ENCODE measurements at regions not wholly inside any gene's neighbourhood (a gene's known extent, or its start where the extent isn't known, plus 50 kb on each side); places are given as distances from the start of the nearest gene placed in this dataset.

DNA sequence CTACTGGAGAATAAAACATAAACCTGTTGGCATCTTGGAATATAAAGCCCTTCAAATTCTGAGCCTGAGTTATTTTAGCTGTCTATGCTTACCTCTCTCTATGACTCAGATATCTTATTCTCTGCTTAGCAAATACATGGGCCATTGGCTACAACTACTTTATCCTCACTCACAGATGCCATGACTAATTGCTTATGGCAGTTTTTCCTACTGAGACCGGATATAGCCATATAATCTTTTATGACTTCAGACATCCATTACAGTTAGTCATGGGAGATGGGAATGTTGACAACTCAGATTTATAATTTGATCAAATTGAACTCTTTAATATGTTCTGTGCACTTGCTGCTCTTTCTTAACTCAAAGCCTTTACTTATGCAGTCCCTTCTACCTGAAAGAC lies 502.4 kb upstream of the ATP2B1 start:
- H3K14ac ChIP-seq (ENCODE audit: insufficient read depth, low read length): no peak overlapping the region
- no peak overlapping the region for H3K27ac ChIP-seq (ENCODE audit: insufficient read length, low read depth, low read length)
- H2BK12ac ChIP-seq (ENCODE audit: insufficient read length, low read depth, low read length): no peak overlapping the region
- no peaks in the 10 kb centered on the region for H3K79me2 ChIP-seq (ENCODE audit: insufficient read depth, low read length)
- H2BK5ac ChIP-seq (ENCODE audit: insufficient read length, low read length): no peak overlapping the region
- no peak overlapping the region for H4K91ac ChIP-seq (ENCODE audit: insufficient read length, low read depth, low read length)
- H3K4me2 ChIP-seq (ENCODE audit: insufficient read depth, insufficient read length, low read length): no peak overlapping the region
- no peak overlapping the region for H4K5ac ChIP-seq (ENCODE audit: insufficient read length, low read depth, low read length)
- Mint-ChIP-seq H3K4me1 (no peaks in the 10 kb centered on the region), H3K9me3 (peaks cover 27 to 31% of the 10 kb centered on the region in 2 experiments), H3K36me3 (ENCODE audit: insufficient read depth in 1 of 3, low read depth in 3 of 3) (peaks cover 15 to 28% (median 23%) of the 10 kb centered on the region in 3 experiments), H3K27me3 (ENCODE audit: low read depth) (no peaks in the 10 kb centered on the region), H3K4me3 (no peak overlapping the region), H3K27ac (no peak overlapping the region)
- H3K23ac ChIP-seq (ENCODE audit: insufficient read length, low read depth, low read length): no peak overlapping the region
- no peak overlapping the region for H2BK20ac ChIP-seq (ENCODE audit: low read depth, low read length, poor library complexity, severe bottlenecking)
- no peaks in the 10 kb centered on the region for H3K4me1 ChIP-seq (ENCODE audit: insufficient read depth, low read length)
- H3K23me2 ChIP-seq (ENCODE audit: insufficient read length, low read depth, low read length, poor library complexity, severe bottlenecking): no peaks in the 10 kb centered on the region
- H2AK5ac ChIP-seq (ENCODE audit: insufficient read length, low read length): no peak overlapping the region
- no peak overlapping the region for H3K56ac ChIP-seq (ENCODE audit: insufficient read length, low read depth, low read length)
- no peak overlapping the region for H2BK15ac ChIP-seq (ENCODE audit: low read depth, low read length)
- H4K20me1 ChIP-seq (ENCODE audit: control insufficient read depth, insufficient read depth, insufficient read length): no peaks in the 10 kb centered on the region
- WGBS (ENCODE audit: extremely low coverage, insufficient read length, low lambda C conversion rate): no CpG with 5 or more reads among the region's 1 CpG
- no peak overlapping the region for H3K4ac ChIP-seq (ENCODE audit: low read depth, low read length)
- no peak overlapping the region for H3K9ac ChIP-seq (ENCODE audit: extremely low read depth, insufficient read length, low read length)
- H4K8ac ChIP-seq (replicated peaks; ENCODE audit: insufficient read length, low read depth, low read length): no peak overlapping the region
- H2AFZ ChIP-seq (ENCODE audit: low read length): no peak overlapping the region
- no peak overlapping the region for H2BK120ac ChIP-seq (ENCODE audit: low read depth, low read length, poor library complexity, severe bottlenecking)
- no peak overlapping the region for H3T11ph ChIP-seq (ENCODE audit: low read length)
- TF ChIP-seq, protein P1, sequence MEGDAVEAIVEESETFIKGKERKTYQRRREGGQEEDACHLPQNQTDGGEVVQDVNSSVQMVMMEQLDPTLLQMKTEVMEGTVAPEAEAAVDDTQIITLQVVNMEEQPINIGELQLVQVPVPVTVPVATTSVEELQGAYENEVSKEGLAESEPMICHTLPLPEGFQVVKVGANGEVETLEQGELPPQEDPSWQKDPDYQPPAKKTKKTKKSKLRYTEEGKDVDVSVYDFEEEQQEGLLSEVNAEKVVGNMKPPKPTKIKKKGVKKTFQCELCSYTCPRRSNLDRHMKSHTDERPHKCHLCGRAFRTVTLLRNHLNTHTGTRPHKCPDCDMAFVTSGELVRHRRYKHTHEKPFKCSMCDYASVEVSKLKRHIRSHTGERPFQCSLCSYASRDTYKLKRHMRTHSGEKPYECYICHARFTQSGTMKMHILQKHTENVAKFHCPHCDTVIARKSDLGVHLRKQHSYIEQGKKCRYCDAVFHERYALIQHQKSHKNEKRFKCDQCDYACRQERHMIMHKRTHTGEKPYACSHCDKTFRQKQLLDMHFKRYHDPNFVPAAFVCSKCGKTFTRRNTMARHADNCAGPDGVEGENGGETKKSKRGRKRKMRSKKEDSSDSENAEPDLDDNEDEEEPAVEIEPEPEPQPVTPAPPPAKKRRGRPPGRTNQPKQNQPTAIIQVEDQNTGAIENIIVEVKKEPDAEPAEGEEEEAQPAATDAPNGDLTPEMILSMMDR (conservative IDR thresholded peaks at IDR 0.05): no peak
- H3K27me3 ChIP-seq (ENCODE audit: insufficient read depth, low read length): no peaks in the 10 kb centered on the region
- DNase-seq: no peak
- H3K18ac ChIP-seq (ENCODE audit: insufficient read length, low read depth, low read length): no peak overlapping the region
- H3K79me1 ChIP-seq (ENCODE audit: insufficient read depth, low read depth, low read length, poor library complexity, severe bottlenecking): no peaks in the 10 kb centered on the region
- peaks cover 8% of the 10 kb centered on the region for H3K9me3 ChIP-seq (ENCODE audit: control insufficient read depth, low read depth, low read length)

Measured in H9 (cell line).